ENCODE measurements at regions not wholly inside any gene's neighbourhood (a gene's known extent, or its start where the extent isn't known, plus 50 kb on each side); places are given as distances from the start of the nearest gene placed in this dataset.
"Not testable (repeated sequence)": the region's sequence is repeated elsewhere in the genome, so short reads cannot be mapped to it uniquely, and the experiment has no call there.

DNA sequence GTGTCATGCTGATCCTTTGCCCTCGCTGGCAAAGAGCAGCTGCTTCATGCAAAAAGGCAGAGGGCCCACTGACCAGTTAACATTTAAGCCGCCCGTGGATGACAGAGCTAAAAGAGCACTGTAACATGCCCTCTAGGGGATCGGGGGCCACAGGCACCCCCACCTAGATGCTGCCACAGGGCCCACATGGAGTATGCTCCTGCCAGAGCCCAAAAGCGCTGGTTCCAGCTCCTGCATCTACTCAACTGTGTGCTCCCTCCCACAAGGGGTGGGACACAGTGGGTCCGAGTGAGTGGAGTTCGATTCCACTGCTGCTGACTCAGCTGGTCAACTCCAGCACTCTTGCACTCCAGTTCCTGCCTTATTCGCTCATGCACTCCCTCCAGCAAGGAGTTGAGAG is 199.8 kb upstream of the CNTNAP2 start:
- DNase-seq: no peak

DNA sequence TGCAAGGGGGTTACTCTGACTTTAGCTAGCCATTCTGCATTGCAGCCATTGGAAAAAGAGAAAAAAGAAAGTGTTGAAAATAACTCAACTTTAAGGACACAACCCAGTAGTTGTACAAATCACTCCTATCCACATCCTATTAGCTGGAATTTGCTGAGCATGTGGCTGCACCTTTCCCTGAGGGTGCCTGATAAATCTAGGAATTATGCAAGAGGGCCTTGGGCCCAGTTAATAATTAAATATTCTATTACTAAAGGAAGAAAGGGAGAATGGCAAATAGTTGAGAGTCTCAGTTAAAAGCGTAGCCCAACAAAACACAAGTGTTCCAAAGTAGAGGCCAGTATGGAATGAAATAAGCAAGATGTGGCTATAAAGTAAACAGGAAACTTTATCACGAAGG is 200.9 kb upstream of the CNTNAP2 start:
- DNase-seq: no peak

DNA sequence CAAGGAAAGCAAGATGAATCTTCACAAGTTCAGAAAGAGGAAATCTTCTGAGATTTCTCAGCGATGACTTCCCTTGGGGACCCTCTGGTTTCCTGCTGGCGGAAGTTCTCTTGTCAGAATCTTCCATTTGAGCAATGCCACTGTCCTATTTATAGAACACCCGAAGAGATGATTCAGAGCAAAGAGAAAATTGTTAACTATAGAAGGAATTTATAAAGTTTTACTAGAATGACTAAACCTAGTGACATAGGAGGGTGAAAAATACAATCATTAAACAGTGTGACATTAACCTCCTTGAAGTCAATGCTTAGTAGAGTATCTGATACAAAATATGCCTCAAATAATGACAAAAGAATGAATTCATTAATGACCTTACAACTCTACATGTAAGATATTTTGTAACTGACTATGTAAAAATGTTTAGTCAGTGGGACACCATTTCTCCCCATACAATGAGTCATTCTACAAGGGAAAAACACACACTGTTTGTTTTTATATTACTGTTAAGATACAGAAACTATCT is 206.5 kb upstream of the CNTNAP2 start:
- no peak for DNase-seq

DNA sequence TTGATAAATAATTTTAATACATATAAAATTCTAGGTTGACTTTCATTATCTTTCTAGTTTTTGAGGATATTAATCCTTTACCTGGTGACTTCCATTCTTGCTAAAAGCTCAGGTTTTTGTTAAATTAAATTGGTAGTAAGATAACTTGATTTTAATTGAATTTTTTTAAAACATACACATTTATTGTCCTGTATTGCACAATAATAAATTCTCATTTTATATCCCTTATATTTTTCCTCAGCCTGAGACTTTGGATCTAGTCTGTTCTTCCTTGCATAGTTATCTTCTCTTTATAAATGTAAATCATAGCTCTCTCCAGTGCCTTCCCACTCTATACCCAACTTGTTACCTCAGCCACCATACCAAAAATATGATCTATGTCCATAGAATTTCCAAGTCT is 212.9 kb upstream of the CNTNAP2 start:
- DNase-seq: no peak

DNA sequence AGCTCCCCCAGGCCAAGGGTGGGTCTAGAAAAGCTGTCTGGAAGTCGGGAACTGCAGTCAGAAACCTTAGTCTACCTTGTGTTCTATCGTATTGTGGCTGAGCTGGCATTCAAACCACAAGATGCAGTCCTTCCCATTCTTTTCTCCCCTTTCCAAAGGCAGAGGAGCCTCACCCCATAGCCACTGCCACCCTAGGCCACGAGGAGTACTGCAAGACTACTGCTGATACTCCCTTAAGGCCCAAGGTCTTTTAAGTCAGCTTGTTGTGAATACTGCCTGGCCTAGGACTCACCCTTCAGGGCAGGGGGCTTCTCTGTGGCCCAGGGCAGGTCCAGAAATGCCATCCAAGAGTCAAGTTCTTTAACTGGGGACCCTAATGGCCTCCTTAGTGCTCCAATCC is 214.5 kb upstream of the CNTNAP2 start:
- no peak for DNase-seq

DNA sequence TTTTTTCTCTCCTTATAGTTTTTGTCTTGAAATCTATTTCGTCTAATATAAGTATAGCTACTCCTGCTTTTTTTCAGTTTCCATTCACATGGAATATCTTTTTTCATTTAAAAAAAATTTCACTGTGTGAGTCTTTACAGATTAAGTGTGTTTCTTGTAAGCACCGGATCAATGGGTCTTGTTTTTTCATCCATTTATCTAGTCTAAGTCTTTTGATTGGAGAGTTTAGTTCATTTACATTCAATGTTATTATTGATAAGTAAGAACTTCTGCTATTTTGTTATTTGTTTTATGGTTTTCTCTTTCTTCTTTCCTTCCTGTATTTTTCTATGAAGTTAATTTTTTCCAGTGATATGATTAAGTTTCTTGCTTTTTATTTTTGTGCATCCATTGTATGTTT is 216.7 kb upstream of the CNTNAP2 start:
- DNase-seq: no peak

DNA sequence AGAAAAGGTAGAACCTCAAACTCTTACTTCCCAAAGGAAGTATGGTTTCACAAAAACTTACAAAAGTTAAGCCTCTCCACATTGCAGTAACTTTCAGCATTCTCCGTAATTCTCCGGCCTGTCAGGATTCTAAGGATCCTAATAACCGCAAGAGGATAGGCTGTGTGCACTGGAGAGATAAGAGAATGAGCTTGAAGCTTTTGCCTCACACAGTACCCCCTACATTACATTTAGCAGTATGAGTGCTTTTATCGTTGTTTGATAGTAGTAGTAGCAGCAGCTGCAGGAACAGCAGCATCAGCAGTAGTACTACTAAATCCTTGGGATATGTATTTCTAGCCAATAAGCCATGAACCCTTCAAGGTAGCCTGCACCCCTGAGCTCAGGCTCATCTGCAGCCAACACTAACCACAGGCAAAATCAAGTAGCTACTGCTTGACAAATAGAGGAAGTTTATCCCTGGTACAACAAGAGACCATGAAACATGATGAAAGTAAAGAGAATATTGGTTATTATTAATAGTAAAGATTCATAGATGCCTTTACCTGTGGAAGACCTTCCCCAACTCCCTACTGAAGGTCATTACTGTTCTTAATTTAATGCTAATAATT is 222.6 kb upstream of the CNTNAP2 start:
- no peak for DNase-seq

DNA sequence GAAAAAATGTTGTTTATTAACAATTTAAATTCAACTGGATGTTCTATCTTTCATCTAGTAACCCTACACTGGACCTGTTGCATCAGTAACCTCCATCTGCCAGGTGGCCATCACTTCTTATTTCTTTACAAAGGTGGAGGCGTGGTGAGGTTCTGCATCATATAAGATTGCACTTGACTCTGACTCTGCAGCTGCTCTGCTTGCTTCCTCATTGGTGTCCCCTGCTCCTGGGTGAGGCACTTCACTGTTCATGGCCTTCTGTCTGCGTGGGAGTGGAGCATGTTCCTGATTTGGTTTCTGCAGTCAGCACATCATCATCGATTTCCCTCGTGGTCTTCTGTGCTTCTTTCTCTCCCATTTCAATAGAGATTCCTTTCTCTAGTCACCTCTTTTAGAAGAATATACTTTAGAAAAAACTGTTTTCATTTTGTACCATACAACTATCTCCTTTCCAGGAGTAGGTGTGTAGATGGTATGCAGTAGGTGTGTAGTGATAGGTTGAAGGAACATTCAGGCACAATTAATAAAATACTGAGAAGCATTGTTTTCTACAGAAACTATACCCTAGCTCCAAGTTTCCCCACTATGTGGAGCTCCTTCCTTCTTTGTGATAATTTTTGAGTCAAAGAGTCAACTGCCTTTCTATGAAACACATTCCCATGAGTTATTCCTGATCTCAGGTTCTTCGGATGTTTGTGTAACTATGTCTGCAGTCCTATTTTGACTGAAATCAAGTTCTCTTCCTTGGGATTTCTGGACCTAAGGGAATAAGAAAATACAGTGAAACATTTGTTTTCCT is 231.7 kb upstream of the CNTNAP2 start:
- no peak for DNase-seq

DNA sequence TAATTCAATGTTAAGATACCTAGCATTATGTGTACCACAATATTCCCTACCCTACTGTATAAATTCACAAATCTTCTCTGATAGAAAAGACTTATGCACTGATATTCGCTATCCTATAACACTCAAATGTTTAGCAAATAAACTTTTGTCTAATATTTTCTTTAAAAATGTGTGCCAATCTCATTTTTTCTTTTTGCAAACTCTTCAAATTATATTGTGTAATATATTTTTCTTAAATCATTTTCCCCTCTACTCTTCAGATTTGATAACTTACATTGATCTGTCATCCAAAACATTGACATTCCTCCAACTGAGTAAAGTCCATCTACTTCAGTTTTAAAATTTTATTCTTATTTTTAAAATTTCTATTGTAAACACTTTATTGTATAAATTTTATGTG is 240.2 kb upstream of the CNTNAP2 start:
- no peak for DNase-seq

DNA sequence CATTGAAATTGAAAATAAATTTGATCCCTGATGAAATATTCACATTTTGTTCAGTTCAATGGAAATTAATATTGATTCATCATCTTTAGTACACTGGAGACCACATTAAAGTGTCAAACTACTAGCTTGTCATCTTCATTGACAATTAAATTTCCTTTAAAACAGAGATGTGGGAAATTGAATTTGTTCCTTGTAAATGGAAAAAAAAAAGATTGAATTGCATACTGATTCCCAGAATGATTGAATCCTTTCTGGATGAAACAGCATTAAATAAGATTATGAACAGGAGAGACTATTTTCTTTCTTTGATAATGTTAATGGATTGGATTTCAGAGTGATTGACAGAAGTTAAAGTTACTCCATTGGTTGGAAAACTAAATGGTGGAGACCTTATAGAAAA is 241.3 kb upstream of the CNTNAP2 start:
- DNase-seq: no peak

DNA sequence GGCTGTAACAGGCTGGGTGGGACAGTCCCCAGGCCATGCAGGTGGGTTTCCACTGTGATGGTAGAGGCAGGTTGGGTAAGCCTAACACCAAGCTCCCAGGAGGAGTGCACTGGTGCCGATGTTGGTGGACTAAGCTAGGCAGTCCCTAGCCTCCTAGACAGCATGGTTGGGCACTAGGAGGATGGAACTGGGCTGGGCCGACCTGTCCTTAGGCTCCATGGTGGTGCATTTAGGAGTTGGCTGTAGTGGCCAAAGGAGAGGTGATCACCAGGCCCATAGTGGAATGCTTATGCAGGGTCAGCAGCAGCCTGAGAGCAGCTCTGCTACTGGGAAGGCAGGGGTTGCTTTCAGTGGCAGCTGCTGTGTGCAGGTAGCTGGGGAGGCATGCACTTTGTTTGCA is 247.7 kb upstream of the CNTNAP2 start:
- no peak for DNase-seq

DNA sequence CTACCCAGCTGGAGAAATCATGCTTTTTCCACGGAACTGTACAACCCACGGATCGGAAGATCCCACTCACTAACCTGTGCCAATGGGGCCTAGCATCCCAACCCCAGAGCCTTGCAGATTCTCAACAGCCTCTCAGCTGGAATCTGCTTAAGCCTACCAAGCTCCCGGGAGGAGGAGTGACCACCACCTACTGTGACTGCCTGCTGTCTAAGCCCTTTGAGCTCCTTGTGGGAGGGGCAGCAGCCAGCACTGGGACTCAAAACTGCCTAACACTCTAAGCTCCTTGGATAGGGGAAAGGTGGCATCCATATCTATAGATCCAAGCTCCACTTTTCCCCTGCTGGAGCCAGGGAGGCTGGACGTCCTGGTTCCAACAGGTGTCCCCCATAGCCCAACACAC is 254.4 kb upstream of the CNTNAP2 start:
- DNase-seq: no peak

DNA sequence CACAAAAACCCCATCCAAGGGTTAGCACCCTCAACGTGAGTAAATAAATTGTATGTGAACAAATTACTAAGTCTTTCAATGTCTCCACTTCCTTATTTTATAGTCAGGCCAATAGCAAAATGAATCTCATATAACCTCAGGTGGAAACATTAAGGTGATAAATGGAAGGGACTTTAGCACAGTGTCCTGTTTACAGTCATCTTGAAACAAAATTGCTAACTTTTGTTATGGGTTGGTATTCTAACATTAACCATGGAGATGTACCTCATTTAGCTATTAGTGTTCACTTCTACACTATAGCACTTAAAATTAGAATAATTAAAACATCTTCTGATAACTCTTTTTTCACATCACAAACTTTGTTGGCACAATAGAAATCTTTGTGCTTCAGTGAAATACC is 255.8 kb upstream of the CNTNAP2 start:
- no peak for DNase-seq

DNA sequence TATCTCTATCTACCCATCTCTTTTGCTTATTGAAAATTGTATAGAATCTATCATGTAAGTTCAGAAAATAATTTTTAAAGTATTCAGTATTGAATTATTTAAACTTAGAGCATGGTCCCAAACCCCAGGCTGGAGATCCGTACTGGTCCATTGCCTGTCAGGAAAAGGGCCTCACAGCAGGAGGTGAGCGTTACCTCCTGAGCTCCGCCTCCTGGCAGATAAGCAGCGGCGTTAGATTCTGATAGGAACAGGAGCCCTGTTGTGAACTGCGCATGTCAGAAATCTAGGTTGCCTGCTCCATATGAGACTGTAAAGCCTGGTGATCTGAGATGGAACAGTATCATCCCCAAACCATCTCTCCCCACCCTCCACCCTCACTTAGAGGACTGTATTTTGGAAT is 266.0 kb upstream of the CNTNAP2 start:
- DNase-seq: no peak

DNA sequence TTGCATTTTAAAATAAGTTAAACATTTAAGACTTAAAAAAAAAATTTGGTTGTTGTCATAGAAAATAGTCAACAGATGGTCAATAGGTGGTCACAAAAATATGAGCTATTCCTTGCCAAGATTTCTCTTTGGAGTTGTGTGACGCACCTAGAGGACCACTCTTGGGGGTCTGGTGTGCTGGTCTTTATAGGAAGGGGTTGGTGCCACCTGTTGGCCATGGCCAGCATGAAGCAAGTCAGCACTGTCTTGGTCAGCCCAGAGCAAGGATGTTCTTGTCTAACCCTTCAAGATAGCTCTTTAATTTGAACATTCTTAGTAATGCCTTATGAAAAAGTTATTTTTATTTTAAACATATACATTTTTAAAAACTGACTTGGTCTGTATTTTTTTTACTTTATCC is 267.9 kb upstream of the CNTNAP2 start:
- no peak for DNase-seq

DNA sequence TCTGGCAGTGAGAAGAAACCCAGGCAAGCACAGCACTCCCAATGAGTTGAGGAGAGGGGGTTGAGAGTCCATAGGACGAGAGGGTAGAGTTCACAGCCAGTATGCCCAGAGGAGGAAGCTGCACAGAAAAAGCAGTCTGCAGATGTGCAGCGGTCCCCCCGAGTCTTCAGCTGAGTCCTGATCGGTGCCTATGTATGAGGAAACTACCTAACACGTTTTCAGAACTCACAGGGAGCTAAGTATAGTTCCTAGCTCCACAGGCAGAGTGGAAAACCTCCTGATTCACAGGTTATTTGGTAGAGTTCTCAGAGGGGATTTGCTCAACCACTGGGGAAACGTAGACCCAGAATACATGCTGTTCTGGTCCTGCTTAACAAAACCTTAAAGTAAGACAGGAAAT is 271.3 kb upstream of the CNTNAP2 start:
- DNase-seq: no peak

DNA sequence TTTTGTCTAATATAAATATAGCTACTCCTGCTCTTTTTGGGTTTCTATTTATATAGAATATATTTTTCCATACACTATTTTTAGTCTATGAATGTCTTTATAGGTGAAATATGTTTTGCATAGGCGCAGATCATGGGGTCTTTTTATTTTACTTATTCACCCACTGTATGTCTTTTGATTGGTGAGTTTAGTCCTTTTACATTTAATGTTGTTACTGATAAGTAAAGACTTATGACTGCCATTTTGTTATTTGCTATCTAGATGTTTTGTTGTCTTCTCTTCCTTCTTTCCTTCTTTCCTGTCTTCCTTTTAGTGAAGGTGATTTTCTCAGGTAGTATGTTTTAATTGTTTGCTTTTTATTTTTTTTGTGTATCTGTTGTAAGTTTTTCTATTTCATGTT is 276.8 kb upstream of the CNTNAP2 start:
- no peak for DNase-seq

DNA sequence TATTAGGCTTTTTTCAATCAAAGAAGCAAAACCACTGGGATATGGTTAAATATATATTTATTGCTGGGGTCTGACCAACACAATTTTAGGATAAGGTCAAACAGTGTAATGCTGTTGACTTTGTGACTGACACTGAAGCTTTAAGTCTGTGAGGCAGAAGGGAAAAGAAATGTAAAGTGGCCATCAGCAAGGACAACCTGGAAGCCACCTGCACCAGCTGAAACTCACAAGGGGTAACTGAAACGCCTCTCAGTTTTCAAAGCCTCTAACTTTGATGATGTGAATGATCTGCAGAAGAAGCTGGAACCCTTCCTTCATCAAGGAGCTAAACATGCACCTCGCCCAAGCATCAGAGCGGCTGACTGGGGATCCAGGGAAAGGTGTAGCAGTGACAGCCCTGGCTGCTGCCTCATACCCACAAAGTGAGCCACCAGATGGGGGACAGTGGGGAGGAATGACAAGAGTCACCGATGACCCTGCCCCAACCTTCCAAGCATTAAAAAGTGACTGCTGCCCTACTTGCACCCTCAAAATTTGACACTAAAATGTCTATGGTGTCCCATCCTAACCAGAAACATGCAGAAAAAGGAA is 284.9 kb upstream of the CNTNAP2 start:
- no peak for DNase-seq

DNA sequence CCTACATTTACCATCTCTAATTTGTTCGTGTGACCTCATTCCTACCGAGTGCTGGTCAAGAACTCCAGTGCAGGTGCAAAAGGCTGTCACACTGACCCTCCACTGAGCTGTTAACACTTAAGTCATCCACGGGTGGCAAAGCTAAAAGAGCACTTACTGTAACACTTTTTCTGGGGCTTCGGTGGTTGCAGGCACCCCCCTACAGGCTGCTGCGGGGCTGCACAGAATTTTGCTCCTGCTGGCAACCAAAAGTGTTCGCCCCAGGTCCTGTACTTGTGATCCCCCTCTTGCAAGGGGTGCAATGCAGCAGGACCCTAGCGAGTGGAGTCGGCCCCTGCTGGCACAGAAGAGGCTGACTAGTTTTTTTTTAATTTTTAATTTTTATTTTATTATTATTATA is 298.9 kb upstream of the CNTNAP2 start:
- DNase-seq: no peak

DNA sequence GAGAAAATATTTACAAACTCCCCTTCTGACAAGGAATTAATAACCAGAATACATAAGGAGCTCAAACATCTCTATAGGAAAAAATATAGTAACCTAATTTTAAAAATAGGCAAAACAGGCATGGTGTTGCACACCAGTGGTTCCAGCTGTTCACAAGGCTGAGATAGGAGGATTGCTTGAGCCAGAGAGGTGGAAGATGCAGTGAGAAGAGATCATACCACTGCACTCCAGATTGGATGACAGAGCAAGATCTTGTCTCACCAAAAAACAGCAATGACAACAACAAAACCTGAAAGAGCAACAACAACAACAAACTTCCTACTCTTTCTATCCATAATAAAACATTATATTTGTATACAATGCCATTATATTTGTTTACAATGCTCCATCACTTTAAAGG is 304.4 kb upstream of the CNTNAP2 start:
- DNase-seq: no peak

DNA sequence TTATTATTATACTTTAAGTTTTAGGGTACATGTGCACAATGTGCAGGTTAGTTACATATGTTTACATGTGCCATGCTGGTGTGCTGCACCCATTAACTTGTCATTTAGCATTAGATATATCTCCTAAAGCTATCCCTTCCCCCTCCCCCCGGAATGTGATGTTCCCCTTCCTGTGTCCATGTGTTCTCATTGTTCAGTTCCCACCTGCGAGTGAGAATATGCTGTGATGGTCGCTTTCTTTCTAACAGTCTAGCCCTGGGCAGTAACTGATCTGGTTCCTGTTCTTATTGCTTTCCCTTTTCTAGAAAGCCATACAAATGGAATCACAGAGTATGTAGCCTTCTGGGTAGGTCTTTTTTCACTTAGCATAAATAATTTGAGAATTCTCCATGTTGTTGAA is 311.1 kb upstream of the CNTNAP2 start:
- not testable (repeated sequence) for DNase-seq

DNA sequence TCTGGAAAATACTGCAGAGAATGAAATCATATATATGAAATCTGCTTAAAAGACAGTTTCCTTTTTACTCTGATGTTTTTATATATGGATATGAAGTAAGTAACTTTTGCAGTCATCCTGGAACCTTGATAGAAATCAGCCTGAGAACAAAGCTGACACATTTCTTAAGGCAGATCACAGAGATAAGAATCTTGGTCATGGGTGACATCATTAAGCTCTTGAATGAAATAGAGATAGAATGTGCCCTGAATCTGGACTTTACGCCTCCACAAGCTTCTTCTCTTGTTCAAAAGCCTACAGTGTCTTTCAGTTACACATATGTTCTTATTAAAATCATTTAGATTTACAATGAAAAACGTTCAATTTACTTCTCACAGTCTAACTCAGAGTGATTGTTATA is 319.1 kb upstream of the CNTNAP2 start:
- no peak for DNase-seq

DNA sequence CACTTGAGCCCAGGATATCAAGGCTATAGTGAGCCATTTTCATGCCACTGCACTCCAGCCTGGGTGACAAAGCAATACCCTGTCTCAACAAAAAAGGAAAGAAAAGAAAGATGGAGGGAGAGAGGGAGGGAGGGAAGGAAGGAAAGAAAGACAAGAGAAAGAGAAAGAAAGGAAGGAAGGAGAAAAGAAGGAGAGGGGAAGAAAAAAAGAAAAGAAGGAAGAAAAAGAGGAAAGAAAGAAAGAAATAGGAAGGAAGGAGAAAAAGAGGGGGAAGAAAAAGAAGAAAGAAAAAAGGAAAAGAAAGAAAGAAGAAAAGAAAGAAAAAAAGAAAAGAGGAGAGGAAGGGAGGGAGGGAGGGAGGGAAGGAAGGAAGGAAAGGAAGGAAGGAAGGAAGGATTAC is 321.5 kb upstream of the CNTNAP2 start:
- no peak for DNase-seq

Data from stimulated activated CD4-positive, alpha-beta T cell treated with anti-CD3 and anti-CD28 coated beads, Interleukin-2, amount 100 ng/mL, for 24 hours (primary cell).